ENCODE measurements at regions not wholly inside any gene's neighbourhood (a gene's known extent, or its start where the extent isn't known, plus 50 kb on each side); places are given as distances from the start of the nearest gene placed in this dataset.

- no peak overlapping the region for H3K4me3 ChIP-seq (ENCODE audit: low read depth, low read length)
- TF ChIP-seq, protein P1, sequence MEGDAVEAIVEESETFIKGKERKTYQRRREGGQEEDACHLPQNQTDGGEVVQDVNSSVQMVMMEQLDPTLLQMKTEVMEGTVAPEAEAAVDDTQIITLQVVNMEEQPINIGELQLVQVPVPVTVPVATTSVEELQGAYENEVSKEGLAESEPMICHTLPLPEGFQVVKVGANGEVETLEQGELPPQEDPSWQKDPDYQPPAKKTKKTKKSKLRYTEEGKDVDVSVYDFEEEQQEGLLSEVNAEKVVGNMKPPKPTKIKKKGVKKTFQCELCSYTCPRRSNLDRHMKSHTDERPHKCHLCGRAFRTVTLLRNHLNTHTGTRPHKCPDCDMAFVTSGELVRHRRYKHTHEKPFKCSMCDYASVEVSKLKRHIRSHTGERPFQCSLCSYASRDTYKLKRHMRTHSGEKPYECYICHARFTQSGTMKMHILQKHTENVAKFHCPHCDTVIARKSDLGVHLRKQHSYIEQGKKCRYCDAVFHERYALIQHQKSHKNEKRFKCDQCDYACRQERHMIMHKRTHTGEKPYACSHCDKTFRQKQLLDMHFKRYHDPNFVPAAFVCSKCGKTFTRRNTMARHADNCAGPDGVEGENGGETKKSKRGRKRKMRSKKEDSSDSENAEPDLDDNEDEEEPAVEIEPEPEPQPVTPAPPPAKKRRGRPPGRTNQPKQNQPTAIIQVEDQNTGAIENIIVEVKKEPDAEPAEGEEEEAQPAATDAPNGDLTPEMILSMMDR (IDR thresholded peaks at IDR 0.05; ENCODE audit: low read depth, low read length) = no peak
These were observed 1987.2 kb upstream of the SEL1L start for GRCh38 chr14:83520837-83521236.

DNA sequence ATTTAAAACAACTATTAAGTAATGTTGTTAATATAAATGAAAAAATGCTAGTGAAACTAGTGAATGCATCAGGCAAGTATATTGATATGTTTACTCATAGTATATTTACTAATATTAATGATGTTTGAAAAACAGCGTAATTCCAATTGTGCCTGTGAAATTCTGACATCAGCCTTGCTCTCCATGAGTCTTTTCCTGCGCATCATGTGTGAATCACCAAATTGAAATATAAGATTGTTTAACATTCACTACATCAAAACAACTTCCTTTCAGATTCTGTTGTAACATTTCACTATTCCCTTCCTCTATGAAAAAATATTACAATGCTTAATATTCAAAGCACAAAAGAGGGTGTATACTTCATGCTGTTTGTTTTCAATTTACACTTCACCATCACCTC, 1995.9 kb upstream of the SEL1L start:
- TF ChIP-seq, protein P1 (IDR thresholded peaks at IDR 0.05; ENCODE audit: low read depth, low read length) = no peak
- H3K4me3 ChIP-seq (ENCODE audit: low read depth, low read length) = no peak overlapping the region

DNA sequence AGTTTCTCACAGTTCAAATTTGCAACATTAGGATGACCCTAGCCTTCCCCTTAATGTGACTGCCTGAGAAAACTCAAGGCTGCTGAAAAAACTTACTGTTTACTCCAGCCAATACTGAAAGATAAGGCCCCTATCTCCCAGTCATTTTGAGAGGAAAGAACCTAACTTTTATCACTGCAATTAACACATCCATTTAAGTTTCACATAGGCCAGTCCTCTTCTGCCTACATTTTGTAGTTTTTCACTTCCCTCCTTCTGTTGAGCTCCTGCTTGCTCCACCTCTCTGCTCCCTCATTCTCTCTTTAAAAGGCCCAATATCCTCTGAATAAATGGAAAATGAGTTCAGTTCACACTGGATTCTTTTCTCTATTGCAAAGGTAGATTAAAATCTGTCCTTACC, 1996.2 kb upstream of the FLRT2 start:
- TF ChIP-seq, protein P1 (IDR thresholded peaks at IDR 0.05; ENCODE audit: low read depth, low read length) = no peak
- H3K4me3 ChIP-seq (ENCODE audit: low read depth, low read length) = no peak overlapping the region

DNA sequence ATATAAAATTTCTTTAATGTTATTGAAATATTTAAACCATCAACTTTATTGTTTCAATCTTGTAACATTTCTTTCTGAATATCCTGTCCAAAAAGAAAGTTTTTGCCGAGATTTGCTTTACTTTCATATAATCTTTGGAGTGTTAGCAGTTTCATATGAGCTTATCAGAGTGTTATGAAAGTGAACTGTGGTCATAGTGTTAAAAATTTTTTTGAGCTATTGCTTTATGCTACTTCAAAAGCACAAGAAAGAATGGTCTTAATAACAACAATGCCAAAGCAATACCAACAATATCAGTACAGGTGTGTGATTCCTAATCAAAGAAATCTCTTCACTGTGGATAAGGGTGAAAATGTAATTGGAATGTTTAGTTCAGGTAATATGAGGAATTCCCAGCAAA, 1994.9 kb upstream of the FLRT2 start:
- TF ChIP-seq, protein P1 (IDR thresholded peaks at IDR 0.05; ENCODE audit: low read depth, low read length) = no peak

GRCh38 chr14:83535444-83535843, 1994.5 kb upstream of the FLRT2 start:
- TF ChIP-seq, protein P1 (IDR thresholded peaks at IDR 0.05; ENCODE audit: low read depth, low read length) = no peak
- no peak overlapping the region for H3K4me3 ChIP-seq (ENCODE audit: low read depth, low read length)

More for the DNA sequence above, 1994.9 kb upstream of the FLRT2 start:
- no peak overlapping the region for H3K4me3 ChIP-seq (ENCODE audit: low read depth, low read length)

- TF ChIP-seq, protein P1 (IDR thresholded peaks at IDR 0.05; ENCODE audit: low read depth, low read length) = no peak
- no peak overlapping the region for H3K4me3 ChIP-seq (ENCODE audit: low read depth, low read length)
These were observed 1988.8 kb upstream of the FLRT2 start for GRCh38 chr14:83541147-83541546.

GRCh38 chr14:83548061-83548839, 1981.7 kb upstream of the FLRT2 start:
- TF ChIP-seq, protein P1 (IDR thresholded peaks at IDR 0.05; ENCODE audit: low read depth, low read length) = no peak
- H3K4me3 ChIP-seq (ENCODE audit: low read depth, low read length) = no peak overlapping the region

All from WI38 (cell line).